H1 (cell line): ENCODE measurements at regions not wholly inside any gene's neighbourhood (a gene's known extent, or its start where the extent isn't known, plus 50 kb on each side); places are given as distances from the start of the nearest gene placed in this dataset.

Source experiments
- CTCF ChIA-PET: fragments of 300-600 bp; sonication (Branson Sonifier 250); formaldehyde crosslinking; loops from one replicate; lab custom pipeline; 2021; ENCODE audit not compliant: partially characterized antibody; lab: Charles Lee
- POLR2A ChIA-PET: fragments of 300-600 bp; sonication (Branson Sonifier 250); formaldehyde crosslinking; loops from one replicate; lab custom pipeline; 2021; ENCODE audit warnings: inconsistent platforms; ENCODE audit not compliant: partially characterized antibody; lab: Charles Lee
- DNase-seq, 2 experiments: peaks; one replicate each; pipeline versions ENCODE4 v3.0.0 to v3.0.0-alpha.2; 2010 to 2022; ENCODE audit warnings: low spot score in 2 of 2, low read depth in 1 of 2, mixed read lengths in 1 of 2
- FAIRE-seq: peaks from 2 replicates; lab custom pipeline; 2011; peaks lifted over from hg19 to GRCh38; lab: Jason Lieb, UNC
- H2AFZ ChIP-seq: 2 replicates; pipeline ENCODE4 v1.8.1; 2012; ENCODE audit warnings: low read length, inconsistent platforms
- H2AK5ac ChIP-seq: 2 replicates; pipeline ENCODE4 v1.6.1; 2013; ENCODE audit warnings: low read depth, low read length
- H2BK120ac ChIP-seq: replicated peaks from 2 replicates; pipeline ENCODE3; 2013; ENCODE audit warnings: low read depth, low read length, inconsistent platforms
- H2BK12ac ChIP-seq: 2 replicates; pipeline ENCODE4 v1.6.1; 2013; ENCODE audit warnings: low read depth, low read length
- H2BK15ac ChIP-seq: 2 replicates; pipeline ENCODE4 v1.6.1; 2013; ENCODE audit warnings: low read length
- H2BK20ac ChIP-seq: 2 replicates; pipeline ENCODE4 v1.6.1; 2013; ENCODE audit warnings: low read length
- H2BK5ac ChIP-seq: 2 replicates; pipeline ENCODE4 v1.6.1; 2013; ENCODE audit warnings: low read depth, low read length
- H3K14ac ChIP-seq: 2 replicates; pipeline ENCODE4 v1.6.1; 2013; ENCODE audit warnings: inconsistent platforms; ENCODE audit not compliant: insufficient read length
- H3K18ac ChIP-seq: 2 replicates; pipeline ENCODE4 v1.6.1; 2013; ENCODE audit warnings: low read length; ENCODE audit errors: extremely low read depth
- H3K23ac ChIP-seq: 2 replicates; pipeline ENCODE4 v1.6.1; 2013; ENCODE audit warnings: inconsistent platforms; ENCODE audit not compliant: insufficient read length
- H3K23me2 ChIP-seq: 2 replicates; pipeline ENCODE4 v1.6.1; 2013; ENCODE audit warnings: low read depth, low read length
- H3K27ac ChIP-seq: 2 replicates; pipeline ENCODE4 v1.6.1; 2011; ENCODE audit warnings: low read depth, low read length, inconsistent platforms
- H3K27me3 ChIP-seq, 4 experiments: replicated peaks in 1 of 4; 1 replicate in 1 of 4; 2 replicates in 3 of 4; pipeline versions ENCODE4 v1.6.1 to v1.8.1; 2011 to 2013; ENCODE audit warnings: low read length in 3 of 4, mild to moderate bottlenecking in 3 of 4, inconsistent platforms in 2 of 4, mixed read lengths in 2 of 4, moderate library complexity in 1 of 4; ENCODE audit not compliant: control insufficient read depth in 3 of 4, insufficient read depth in 3 of 4; ENCODE audit errors: extremely low read depth in 1 of 4
- H3K36me3 ChIP-seq, 4 experiments: 2 replicates each; pipeline versions ENCODE4 v1.6.1 to v1.8.1; 2011 to 2013; ENCODE audit warnings: mild to moderate bottlenecking in 4 of 4, low read length in 3 of 4, moderate library complexity in 2 of 4, control low read depth in 1 of 4, inconsistent platforms in 1 of 4; ENCODE audit not compliant: insufficient read depth in 4 of 4, control insufficient read depth in 2 of 4
- H3K4ac ChIP-seq: replicated peaks from 2 replicates; pipeline ENCODE3; 2013; ENCODE audit warnings: low read length, low read depth, mixed read lengths, inconsistent platforms; ENCODE audit not compliant: insufficient read length
- H3K4me1 ChIP-seq, 4 experiments: replicated peaks in 1 of 4; 1 replicate in 1 of 4; 2 replicates in 3 of 4; pipeline versions ENCODE4 v1.6.1 to v1.8.1; 2011 to 2013; ENCODE audit warnings: low read length in 3 of 4, inconsistent platforms in 2 of 4, mixed read lengths in 1 of 4; ENCODE audit not compliant: insufficient read depth in 4 of 4, control insufficient read depth in 3 of 4
- H3K4me2 ChIP-seq, 2 experiments: 2 replicates each; pipeline versions ENCODE4 v1.6.1 to v1.8.1; 2011 to 2013; ENCODE audit warnings: low read depth in 2 of 2, low read length in 2 of 2, control low read depth in 1 of 2, inconsistent platforms in 1 of 2, mild to moderate bottlenecking in 1 of 2; ENCODE audit not compliant: insufficient read depth in 1 of 2
- H3K4me3 ChIP-seq, 4 experiments: fragments of 200-600, 300-600 bp in 1 of 4; sonication (generic), shearing (Covaris generic), sonication (Bioruptor Twin) in 1 of 4; 2 replicates each; pipeline versions ENCODE4 v1.5.1 to v1.8.1; 2011 to 2016; ENCODE audit warnings: low read length in 4 of 4, low read depth in 3 of 4, control low read depth in 2 of 4, inconsistent platforms in 2 of 4, mild to moderate bottlenecking in 2 of 4, mixed read lengths in 1 of 4, moderate library complexity in 1 of 4; ENCODE audit not compliant: insufficient read depth in 2 of 4; ENCODE audit errors: extremely low read depth in 1 of 4
- H3K56ac ChIP-seq: replicated peaks from 2 replicates; pipeline ENCODE3; 2013; ENCODE audit warnings: low read depth, mild to moderate bottlenecking, mixed read lengths, low read length, inconsistent platforms; ENCODE audit not compliant: insufficient read length
- H3K79me1 ChIP-seq: 2 replicates; pipeline ENCODE4 v1.6.1; 2013; ENCODE audit warnings: low read depth, low read length, control low read depth
- H3K79me2 ChIP-seq, 2 experiments: 2 replicates each; pipeline versions ENCODE4 v1.6.1 to v1.8.1; 2012 to 2013; ENCODE audit warnings: low read length in 2 of 2, mild to moderate bottlenecking in 2 of 2, inconsistent platforms in 1 of 2; ENCODE audit not compliant: insufficient read depth in 2 of 2, control insufficient read depth in 1 of 2
- H3K9ac ChIP-seq, 4 experiments: replicated peaks in 1 of 4; 1 replicate in 1 of 4; 2 replicates in 3 of 4; pipeline versions ENCODE4 v1.6.1 to v1.8.1; 2011 to 2013; ENCODE audit warnings: low read depth in 3 of 4, low read length in 3 of 4, control low read depth in 2 of 4, mild to moderate bottlenecking in 2 of 4, moderate library complexity in 2 of 4, inconsistent platforms in 1 of 4; ENCODE audit errors: extremely low read depth in 1 of 4
- H3K9me3 ChIP-seq, 2 experiments: 2 replicates each; pipeline versions ENCODE4 v1.6.1 to v1.8.1; 2012 to 2013; ENCODE audit warnings: mild to moderate bottlenecking in 2 of 2, moderate library complexity in 2 of 2, control low read depth in 1 of 2, inconsistent platforms in 1 of 2, low read depth in 1 of 2, low read length in 1 of 2, mixed read lengths in 1 of 2; ENCODE audit not compliant: insufficient read depth in 2 of 2
- H4K20me1 ChIP-seq, 2 experiments: replicated peaks in 1 of 2; 2 replicates each; pipeline versions ENCODE3 to v1.8.1; 2011 to 2013; ENCODE audit warnings: inconsistent platforms in 2 of 2, low read length in 2 of 2, mild to moderate bottlenecking in 1 of 2; ENCODE audit not compliant: insufficient read depth in 2 of 2, control insufficient read depth in 1 of 2
- H4K5ac ChIP-seq: 2 replicates; pipeline ENCODE4 v1.6.1; 2013; ENCODE audit warnings: low read length, low read depth, mixed read lengths, inconsistent platforms; ENCODE audit not compliant: insufficient read length
- H4K8ac ChIP-seq: 2 replicates; pipeline ENCODE4 v1.8.0; 2013; ENCODE audit warnings: mild to moderate bottlenecking, moderate library complexity, low read length, inconsistent platforms; ENCODE audit not compliant: insufficient read depth; ENCODE audit errors: extremely low read depth
- H4K91ac ChIP-seq: replicated peaks from 2 replicates; pipeline ENCODE3; 2013; ENCODE audit warnings: low read length, mixed read lengths, inconsistent platforms; ENCODE audit not compliant: insufficient read length
- ASH2L ChIP-seq: fragments of 200-600, 300-600 bp; sonication (generic); IDR thresholded peaks from one replicate; pipeline ENCODE4 v1.7.1; 2017; ENCODE audit warnings: low read length
- BRCA1 ChIP-seq: IDR thresholded peaks from 2 replicates; pipeline ENCODE4 v1.6.1; 2012; ENCODE audit warnings: low read depth, low read length, improper control_type of control experiment
- CEBPB ChIP-seq: IDR thresholded peaks from 2 replicates; pipeline ENCODE4 v1.6.1; 2012; ENCODE audit warnings: low read depth, low read length
- EZH2 ChIP-seq: fragments of 200-600 bp; sonication (generic); IDR thresholded peaks from 2 replicates; pipeline ENCODE4 v1.7.1; 2012; ENCODE audit warnings: low read depth, mild to moderate bottlenecking, moderate library complexity, low read length, inconsistent platforms; ENCODE audit not compliant: severe bottlenecking
- JUND ChIP-seq: IDR thresholded peaks from 2 replicates; pipeline ENCODE4 v1.6.1; 2011; ENCODE audit warnings: mild to moderate bottlenecking, improper control_type of control experiment, low read length
- MAFK ChIP-seq: IDR thresholded peaks from 2 replicates; pipeline ENCODE4 v1.6.1; 2012; ENCODE audit warnings: low read depth, mild to moderate bottlenecking, improper control_type of control experiment, low read length
- RAD21 ChIP-seq, 2 experiments: IDR thresholded peaks in 1 of 2; conservative IDR thresholded peaks in 1 of 2; 2 replicates each; pipeline ENCODE4 v1.6.1; 2011; ENCODE audit warnings: low read depth in 2 of 2, low read length in 2 of 2, improper control_type of control experiment in 1 of 2, inconsistent platforms in 1 of 2, mild to moderate bottlenecking in 1 of 2, moderate library complexity in 1 of 2
- RBBP5 ChIP-seq: IDR thresholded peaks from 2 replicates; pipeline ENCODE4 v1.7.1; 2012; ENCODE audit warnings: low read depth, mild to moderate bottlenecking, inconsistent platforms, low read length, moderate library complexity, borderline replicate concordance
- RNF2 ChIP-seq: fragments of 200-900, 300-1000 bp; sonication (generic); IDR thresholded peaks from 2 replicates; pipeline ENCODE4 v1.7.1; 2016; ENCODE audit warnings: borderline replicate concordance, low read depth, mild to moderate bottlenecking, antibody characterized with exemption, low read length; ENCODE audit not compliant: poor library complexity, severe bottlenecking; ENCODE audit errors: missing control alignments
- SP2 ChIP-seq: IDR thresholded peaks from 2 replicates; pipeline ENCODE4 v1.6.1; 2012; ENCODE audit warnings: mild to moderate bottlenecking, low read length, inconsistent platforms
- SP4 ChIP-seq: IDR thresholded peaks from 2 replicates; pipeline ENCODE4 v1.6.1; 2012; ENCODE audit warnings: low read length, inconsistent platforms
- TBP ChIP-seq: IDR thresholded peaks from 2 replicates; pipeline ENCODE4 v1.6.1; 2011; ENCODE audit warnings: low read depth, low read length, improper control_type of control experiment
- WGBS, 2 experiments: shearing (Covaris generic) in 1 of 2; methylation state at CpG; one replicate each; pipeline versions ENCODE4 v1.1.6 to v1.1.7; 2013 to 2015; ENCODE audit warnings: low lambda C conversion rate in 2 of 2, mixed read lengths in 2 of 2, inconsistent platforms in 1 of 2, low coverage in 1 of 2, missing lambda C conversion rate in 1 of 2; ENCODE audit not compliant: insufficient replicate concordance in 2 of 2, insufficient coverage in 1 of 2, insufficient read length in 1 of 2; ENCODE audit errors: extremely low coverage in 1 of 2, missing lambda C conversion rate in 1 of 2; 5-methylcytosine and 5-hydroxymethylcytosine counted together

- ChIA-PET CTCF (interaction anchor here (1.4 kb wide), 1 partner anchor 13 kb away, joined by 3 read pairs; no protein-coding TSS in a partner anchor), POLR2A (no interaction called here)
- Histone ChIP-seq H3K9ac (no peak overlapping the region), H4K20me1 (no peaks in the 10 kb centered on the region), H3K14ac (no peak overlapping the region), H4K91ac (no peak overlapping the region), H3K18ac (no peak overlapping the region), H3K9me3 (peaks cover 0 to 3% of the 10 kb centered on the region in 2 experiments; a peak in 2 of 4 replicates), H3K4me1 (no peaks in the 10 kb centered on the region), H4K8ac (no peak overlapping the region), H2BK15ac (no peak overlapping the region), H3K56ac (no peak overlapping the region), H3K23ac (no peak overlapping the region), H2BK5ac (no peak overlapping the region), H2BK120ac (no peak overlapping the region), H3K79me1 (no peaks in the 10 kb centered on the region), H2BK20ac (no peak overlapping the region), H2BK12ac (no peak overlapping the region), H3K4ac (no peak overlapping the region), H2AFZ (no peak overlapping the region), H3K27ac (no peak overlapping the region), H3K27me3 (no peaks in the 10 kb centered on the region), H2AK5ac (no peak overlapping the region), H3K4me3 (no peak overlapping the region), H4K5ac (no peak overlapping the region), H3K79me2 (no peaks in the 10 kb centered on the region), H3K4me2 (no peak overlapping the region), H3K23me2 (no peaks in the 10 kb centered on the region), H3K36me3 (no peaks in the 10 kb centered on the region)
- TF ChIP-seq BRCA1: no peak
- no peak for TF ChIP-seq SP2
- TF ChIP-seq RBBP5: no peak
- no peak for TF ChIP-seq EZH2
- TF ChIP-seq SP4: no peak
- TF ChIP-seq MAFK: no peak
- no peak for TF ChIP-seq RNF2
- TF ChIP-seq RAD21 (IDR thresholded peaks at IDR 0.05 in 1 of 2, conservative IDR thresholded peaks at IDR 0.05 in 1 of 2; ENCODE audit: low read depth in 2 of 2, low read length in 2 of 2): no peak
- no peak for TF ChIP-seq TBP
- TF ChIP-seq JUND: no peak
- no peak for TF ChIP-seq ASH2L
- no peak for TF ChIP-seq CEBPB
- FAIRE-seq: no peak
- 94% methylated on average over 2 of the region's 3 CpGs; no CpG with 5 or more reads in 1 of the 2 experiments for WGBS, 2 experiments
- no peak for DNase-seq
Observed at GRCh38 chr10:10498781-10499180, 518.9 kb upstream of the CELF2 start.
